GM12873 (cell line): ENCODE measurements at regions not wholly inside any gene's neighbourhood (a gene's known extent, or its start where the extent isn't known, plus 50 kb on each side); places are given as distances from the start of the nearest gene placed in this dataset.

Experiments used
- TF ChIP-seq, protein P1 (sequence below): IDR thresholded peaks from 2 replicates; pipeline ENCODE4 v1.5.1; 2012; ENCODE audit warnings: low read depth, mild to moderate bottlenecking, moderate library complexity, low read length, control low read depth; ENCODE audit not compliant: insufficient read depth; ENCODE audit errors: missing control alignments

GRCh38 chrX:2550328-2551020 lies 49.7 kb upstream of the DHRSX start:
- TF ChIP-seq, protein P1, sequence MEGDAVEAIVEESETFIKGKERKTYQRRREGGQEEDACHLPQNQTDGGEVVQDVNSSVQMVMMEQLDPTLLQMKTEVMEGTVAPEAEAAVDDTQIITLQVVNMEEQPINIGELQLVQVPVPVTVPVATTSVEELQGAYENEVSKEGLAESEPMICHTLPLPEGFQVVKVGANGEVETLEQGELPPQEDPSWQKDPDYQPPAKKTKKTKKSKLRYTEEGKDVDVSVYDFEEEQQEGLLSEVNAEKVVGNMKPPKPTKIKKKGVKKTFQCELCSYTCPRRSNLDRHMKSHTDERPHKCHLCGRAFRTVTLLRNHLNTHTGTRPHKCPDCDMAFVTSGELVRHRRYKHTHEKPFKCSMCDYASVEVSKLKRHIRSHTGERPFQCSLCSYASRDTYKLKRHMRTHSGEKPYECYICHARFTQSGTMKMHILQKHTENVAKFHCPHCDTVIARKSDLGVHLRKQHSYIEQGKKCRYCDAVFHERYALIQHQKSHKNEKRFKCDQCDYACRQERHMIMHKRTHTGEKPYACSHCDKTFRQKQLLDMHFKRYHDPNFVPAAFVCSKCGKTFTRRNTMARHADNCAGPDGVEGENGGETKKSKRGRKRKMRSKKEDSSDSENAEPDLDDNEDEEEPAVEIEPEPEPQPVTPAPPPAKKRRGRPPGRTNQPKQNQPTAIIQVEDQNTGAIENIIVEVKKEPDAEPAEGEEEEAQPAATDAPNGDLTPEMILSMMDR = no peak
